COLO829 (cell line): ENCODE measurements at regions not wholly inside any gene's neighbourhood (a gene's known extent, or its start where the extent isn't known, plus 50 kb on each side); places are given as distances from the start of the nearest gene placed in this dataset.
"Not testable (repeated sequence)": the region's sequence is repeated elsewhere in the genome, so short reads cannot be mapped to it uniquely, and the experiment has no call there.

ENCODE experiments used
- DNase-seq: peaks from one replicate; pipeline ENCODE4 v3.0.0; 2012; ENCODE audit warnings: low spot score

GRCh38 chr20:55937283-55937682, 68.0 kb downstream of the CBLN4 start:
- no peak for DNase-seq

- DNase-seq: no peak
These were observed 69.1 kb downstream of the CBLN4 start for GRCh38 chr20:55936209-55936595.

- no peak for DNase-seq
These were observed 69.7 kb downstream of the CBLN4 start for GRCh38 chr20:55935448-55936208.

- DNase-seq: no peak
These were observed 71.2 kb downstream of the CBLN4 start for GRCh38 chr20:55934146-55934545.

GRCh38 chr20:55930876-55931275, 74.4 kb downstream of the CBLN4 start:
- DNase-seq: not testable (repeated sequence)

- DNase-seq: no peak
These were observed 77.1 kb downstream of the CBLN4 start for GRCh38 chr20:55928266-55928665.

GRCh38 chr20:55919956-55920355, 85.4 kb downstream of the CBLN4 start:
- DNase-seq: no peak

GRCh38 chr20:55919319-55919718, 86.0 kb downstream of the CBLN4 start:
- DNase-seq: no peak

GRCh38 chr20:55918471-55918870, 86.8 kb downstream of the CBLN4 start:
- no peak for DNase-seq

GRCh38 chr20:55893031-55893430, 112.3 kb downstream of the CBLN4 start:
- no peak for DNase-seq

- no peak for DNase-seq
These were observed 116.6 kb downstream of the CBLN4 start for GRCh38 chr20:55888685-55889084.

GRCh38 chr20:55882910-55883309, 122.4 kb downstream of the CBLN4 start:
- no peak for DNase-seq

GRCh38 chr20:55882286-55882685, 123.0 kb downstream of the CBLN4 start:
- DNase-seq: no peak

- no peak for DNase-seq
These were observed 124.1 kb downstream of the CBLN4 start for GRCh38 chr20:55881204-55881603.

- no peak for DNase-seq
These were observed 125.0 kb downstream of the CBLN4 start for GRCh38 chr20:55880361-55880760.

GRCh38 chr20:55855052-55855451, 150.3 kb downstream of the CBLN4 start:
- no peak for DNase-seq

- DNase-seq: no peak
These were observed 175.0 kb downstream of the CBLN4 start for GRCh38 chr20:55830121-55830827.

GRCh38 chr20:55805138-55805537, 200.2 kb downstream of the CBLN4 start:
- DNase-seq: no peak

- DNase-seq: no peak
These were observed 204.6 kb downstream of the CBLN4 start for GRCh38 chr20:55800552-55801245.

GRCh38 chr20:55793986-55794385, 211.3 kb downstream of the CBLN4 start:
- no peak for DNase-seq

- no peak for DNase-seq
These were observed 213.3 kb downstream of the CBLN4 start for GRCh38 chr20:55792049-55792448.

GRCh38 chr20:55790178-55790577, 215.1 kb downstream of the CBLN4 start:
- DNase-seq: no peak

- no peak for DNase-seq
These were observed 221.3 kb downstream of the CBLN4 start for GRCh38 chr20:55784036-55784435.
